HepG2 (cell line): ENCODE measurements at regions not wholly inside any gene's neighbourhood (a gene's known extent, or its start where the extent isn't known, plus 50 kb on each side); places are given as distances from the start of the nearest gene placed in this dataset.
A peak's percentile ranks its signal among the peaks of the same experiment; 100 is the strongest.

Experiments used
- BHLHE40 ChIP-seq: IDR thresholded peaks from 2 replicates; pipeline ENCODE4 v1.6.1; 2011; ENCODE audit warnings: low read length, improper control_type of control experiment
- CBX2 ChIP-seq, 2 experiments: fragments of 200-600 bp in 1 of 2; sonication (generic); formaldehyde crosslinking in 1 of 2; IDR thresholded peaks; 2 replicates each; pipeline versions ENCODE4 v1.7.0 to v1.8.1; 2018 to 2022; ENCODE audit warnings: low read depth in 2 of 2, low read length in 1 of 2, mild to moderate bottlenecking in 1 of 2, missing genetic modification reagents in 1 of 2
- E2F1 ChIP-seq: sonication (generic); formaldehyde crosslinking; IDR thresholded peaks from 2 replicates; pipeline ENCODE4 v1.5.0; 2020; ENCODE audit warnings: missing genetic modification reagents
- HMGXB3 ChIP-seq: sonication (generic); formaldehyde crosslinking; IDR thresholded peaks from 2 replicates; pipeline ENCODE4 v1.4.0; 2020; ENCODE audit warnings: missing genetic modification reagents, borderline replicate concordance
- JARID2 ChIP-seq: sonication (generic); formaldehyde crosslinking; IDR thresholded peaks from 2 replicates; pipeline ENCODE4 v1.8.1; 2023; ENCODE audit warnings: missing genetic modification reagents, inconsistent platforms; ENCODE audit not compliant: insufficient replicate concordance
- NR2F1 ChIP-seq, 2 experiments: fragments of 450-650 bp in 1 of 2; formaldehyde crosslinking in 1 of 2; IDR thresholded peaks; 2 replicates each; pipeline versions ENCODE4 v1.5.0 to v1.6.1; 2016 to 2020; ENCODE audit warnings: mild to moderate bottlenecking in 1 of 2, missing compliant biosample characterization in 1 of 2, missing genetic modification reagents in 1 of 2, moderate library complexity in 1 of 2
- ONECUT2 ChIP-seq: sonication (generic); formaldehyde crosslinking; IDR thresholded peaks from 2 replicates; pipeline ENCODE4 v1.4.0; 2020; ENCODE audit warnings: missing genetic modification reagents
- PATZ1 ChIP-seq: sonication (generic); formaldehyde crosslinking; IDR thresholded peaks from 2 replicates; pipeline ENCODE4 v1.4.0; 2020; ENCODE audit warnings: missing genetic modification reagents
- USF2 ChIP-seq, 2 experiments: sonication (generic) in 1 of 2; formaldehyde crosslinking in 1 of 2; IDR thresholded peaks; 2 replicates each; pipeline versions ENCODE4 v1.5.1 to v1.6.1; 2011 to 2020; ENCODE audit warnings: borderline replicate concordance in 1 of 2, low read depth in 1 of 2, low read length in 1 of 2, mild to moderate bottlenecking in 1 of 2, missing genetic modification reagents in 1 of 2, moderate library complexity in 1 of 2
- ZBTB43 ChIP-seq: sonication (generic); formaldehyde crosslinking; conservative IDR thresholded peaks from 2 replicates; pipeline ENCODE4 v1.4.0; 2020; ENCODE audit warnings: missing genetic modification reagents
- ZNF124 ChIP-seq: sonication (generic); formaldehyde crosslinking; IDR thresholded peaks from 2 replicates; pipeline ENCODE4 v1.4.0; 2020; ENCODE audit warnings: missing genetic modification reagents
- ZNF230 ChIP-seq: sonication (generic); formaldehyde crosslinking; IDR thresholded peaks from 2 replicates; pipeline ENCODE4 v1.4.0; 2020; ENCODE audit warnings: mild to moderate bottlenecking, missing genetic modification reagents
- ZNF547 ChIP-seq: sonication (generic); formaldehyde crosslinking; IDR thresholded peaks from 2 replicates; pipeline ENCODE4 v1.5.1; 2020; ENCODE audit warnings: mild to moderate bottlenecking, missing genetic modification reagents
- ZNF569 ChIP-seq: sonication (generic); formaldehyde crosslinking; IDR thresholded peaks from 2 replicates; pipeline ENCODE4 v1.5.0; 2020; ENCODE audit warnings: mild to moderate bottlenecking, missing genetic modification reagents, moderate library complexity, borderline replicate concordance
- ZNF709 ChIP-seq: sonication (generic); formaldehyde crosslinking; IDR thresholded peaks from 2 replicates; pipeline ENCODE4 v1.5.0; 2020; ENCODE audit warnings: mild to moderate bottlenecking, missing genetic modification reagents
- ZNF776 ChIP-seq: sonication (generic); formaldehyde crosslinking; IDR thresholded peaks from 2 replicates; pipeline ENCODE4 v1.4.0; 2020; ENCODE audit warnings: mild to moderate bottlenecking, missing genetic modification reagents

GRCh38 chr2:134119713-134120405 is 134.0 kb upstream of the MGAT5 start (continued):
- TF ChIP-seq PATZ1 (CRISPR knock-in tag) (peak; percentile 72), USF2 (IDR thresholded peaks at IDR 0.05; ENCODE audit: low read depth, low read length) (no peak), USF2 (CRISPR knock-in tag; IDR thresholded peaks at IDR 0.05; ENCODE audit: borderline replicate concordance) (no peak), ZNF569 (no peak), ZNF547 (CRISPR knock-in tag) (peak; percentile 56; the same call in 1 of the 2 replicates), ONECUT2 (CRISPR knock-in tag) (0 out of 2 replicates have a peak, but pooled peaks have one; percentile 42), E2F1 (CRISPR knock-in tag) (0 out of 2 replicates have a peak, but pooled peaks have one; percentile 38), ZNF709 (CRISPR knock-in tag) (no peak), ZNF230 (CRISPR knock-in tag) (peak; percentile 72; the same call in 1 of the 2 replicates), BHLHE40 (no peak), JARID2 (peak; percentile 81), ZNF124 (CRISPR knock-in tag) (no peak; the same call in 1 of the 2 replicates), ZNF776 (peak; percentile 45; the same call in 1 of the 2 replicates), CBX2 (IDR thresholded peaks at IDR 0.05; ENCODE audit: low read depth, low read length) (no peak), CBX2 (CRISPR knock-in tag; IDR thresholded peaks at IDR 0.05; ENCODE audit: low read depth) (no peak), ZBTB43 (peak; percentile 68; the same call in 1 of the 2 replicates), NR2F1 (CRISPR knock-in tag; IDR thresholded peaks at IDR 0.05) (no peak), HMGXB3 (CRISPR knock-in tag) (no peak)
